Glomerular visceral epithelial cell (primary cell): ENCODE measurements at regions not wholly inside any gene's neighbourhood (a gene's known extent, or its start where the extent isn't known, plus 50 kb on each side); places are given as distances from the start of the nearest gene placed in this dataset.
"Not testable (repeated sequence)": the region's sequence is repeated elsewhere in the genome, so short reads cannot be mapped to it uniquely, and the experiment has no call there.

ENCODE experiments used
- DNase-seq: peaks from one replicate; pipeline ENCODE4 v3.0.0-alpha.2; 2016; ENCODE audit errors: extremely low spot score

DNA sequence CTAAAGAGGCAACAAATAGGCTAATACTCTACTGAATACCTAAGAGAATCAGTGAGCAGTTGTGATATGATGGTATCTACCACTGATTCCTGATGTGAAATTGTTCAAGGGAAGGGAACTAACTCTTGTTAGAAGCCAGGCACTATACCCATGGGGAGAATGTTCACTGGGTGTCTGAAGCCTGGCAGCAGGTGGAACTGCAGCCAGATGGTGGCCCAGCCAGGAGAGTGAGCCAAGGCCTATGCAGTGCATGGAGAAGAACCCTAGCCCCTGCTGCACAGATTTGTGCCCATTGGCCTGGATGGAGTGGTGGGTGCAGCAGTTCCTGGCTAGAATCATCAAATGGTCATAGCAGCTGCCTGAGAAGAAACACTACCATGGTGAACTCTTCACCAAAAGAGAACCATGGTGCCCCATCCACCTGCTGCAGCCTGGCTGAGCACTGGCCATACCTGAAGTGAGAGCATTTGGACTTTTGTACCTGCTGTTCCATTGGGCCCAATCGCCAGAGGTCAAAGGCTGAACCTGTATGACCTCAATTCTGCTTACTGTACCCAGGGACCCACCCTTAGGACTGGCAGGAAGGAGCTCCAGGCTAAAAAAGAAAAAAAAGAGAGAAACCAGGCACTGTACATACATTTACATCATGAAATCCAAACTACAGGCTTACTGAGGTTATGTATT is 118.8 kb upstream of the IVNS1ABP start:
- no peak for DNase-seq

GRCh38 chr1:185434721-185435120 is 117.7 kb upstream of the IVNS1ABP start:
- no peak for DNase-seq

DNA sequence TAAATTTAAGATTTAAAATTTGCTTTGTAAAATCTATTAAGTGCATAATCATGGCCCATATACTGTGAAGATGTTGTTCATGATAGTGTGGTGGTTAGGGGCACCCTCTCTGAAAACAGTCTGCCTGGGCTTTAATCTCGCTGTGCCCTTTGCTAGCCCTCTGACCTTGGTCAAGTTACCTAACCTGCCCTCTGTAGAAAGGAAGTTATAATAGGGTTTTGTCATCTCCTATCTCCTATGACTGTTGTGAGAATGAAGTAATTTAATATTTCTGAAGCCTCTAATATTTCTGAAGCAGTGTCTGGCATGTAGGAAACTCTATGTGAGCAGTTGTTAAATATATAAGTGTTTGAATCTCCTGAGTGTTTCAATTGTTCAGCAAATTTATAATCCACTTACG is 116.6 kb upstream of the IVNS1ABP start:
- DNase-seq, result no peak

GRCh38 chr1:185432948-185433347 is 115.9 kb upstream of the IVNS1ABP start:
- DNase-seq, result no peak

DNA sequence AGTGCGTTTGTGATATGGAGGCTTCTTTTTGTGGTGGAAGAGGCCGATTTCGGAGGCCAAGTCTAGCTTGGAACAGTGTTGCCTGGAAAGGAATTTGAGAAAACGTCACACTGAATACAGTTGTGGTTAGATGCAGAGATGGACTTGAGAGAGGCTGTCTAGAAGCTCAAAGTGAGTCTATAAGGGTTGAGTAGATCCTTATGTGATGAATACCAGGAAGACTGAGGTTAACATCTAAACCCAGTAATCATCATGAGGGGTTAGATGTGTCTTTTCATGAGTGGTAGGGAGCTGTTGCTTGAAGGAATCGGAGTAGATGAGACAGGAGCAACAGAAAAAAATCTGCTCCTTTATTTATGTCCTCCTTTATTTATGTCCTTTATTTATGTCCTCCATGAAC is 114.6 kb upstream of the IVNS1ABP start:
- DNase-seq, result no peak

GRCh38 chr1:185429668-185430067 is 112.6 kb upstream of the IVNS1ABP start:
- DNase-seq, result not testable (repeated sequence)

- no peak for DNase-seq
These were observed 110.7 kb upstream of the IVNS1ABP start for GRCh38 chr1:185427776-185428175.

- no peak for DNase-seq
These were observed 110.2 kb upstream of the IVNS1ABP start for GRCh38 chr1:185427264-185427663.

GRCh38 chr1:185426848-185427247 is 109.8 kb upstream of the IVNS1ABP start:
- DNase-seq, result no peak

DNA sequence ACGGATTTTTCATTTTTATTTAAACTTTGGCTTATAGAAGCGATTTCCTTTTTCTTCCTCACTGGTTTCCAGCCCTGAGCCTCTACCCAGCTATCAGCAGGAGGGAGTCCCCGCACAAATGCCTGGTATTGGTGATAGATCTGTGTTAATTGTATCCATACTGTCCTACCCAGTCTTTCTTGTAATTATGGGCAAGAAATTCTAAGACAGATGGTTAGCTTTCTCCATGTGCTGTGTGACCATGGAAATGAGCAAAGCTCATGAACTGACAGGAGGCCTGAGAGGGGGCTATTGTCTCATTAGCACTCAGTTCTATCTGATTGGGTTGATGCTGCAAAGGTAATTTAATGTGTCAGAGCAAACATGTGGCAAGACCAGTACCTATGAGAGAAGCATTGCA is 108.1 kb upstream of the IVNS1ABP start:
- DNase-seq, result no peak

DNA sequence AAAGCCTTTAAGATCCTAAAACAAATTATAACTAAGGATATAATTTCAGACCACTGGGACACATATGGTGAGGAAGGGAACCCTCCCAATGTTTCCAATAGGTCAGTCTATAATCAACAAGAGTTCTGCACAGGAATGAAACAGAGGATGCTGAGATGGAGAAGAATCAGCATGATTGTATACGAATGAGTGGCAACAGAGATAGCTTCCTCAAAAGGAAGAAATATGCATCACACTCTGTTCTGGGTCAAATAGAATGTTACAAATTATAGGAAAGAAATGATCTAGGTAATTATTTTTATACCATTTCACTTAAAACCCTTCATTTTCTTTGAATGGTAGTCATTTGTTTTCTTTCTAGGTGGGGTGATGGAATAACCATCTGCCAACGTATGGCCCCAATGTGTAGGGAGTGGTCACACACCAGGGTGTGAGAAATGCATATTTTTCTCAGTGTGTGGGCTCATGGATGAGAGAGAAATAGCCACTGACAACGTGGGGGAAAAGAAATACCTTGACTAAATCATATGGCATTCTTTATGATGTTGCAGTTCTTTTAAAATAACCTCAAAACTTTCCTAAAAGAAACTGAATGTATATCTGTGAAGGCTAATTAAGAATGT is 104.6 kb upstream of the IVNS1ABP start:
- DNase-seq, result no peak

GRCh38 chr1:185420588-185421081 is 103.6 kb upstream of the IVNS1ABP start:
- no peak for DNase-seq

GRCh38 chr1:185419718-185420117 is 102.7 kb upstream of the IVNS1ABP start:
- DNase-seq, result peak; percentile 25

DNA sequence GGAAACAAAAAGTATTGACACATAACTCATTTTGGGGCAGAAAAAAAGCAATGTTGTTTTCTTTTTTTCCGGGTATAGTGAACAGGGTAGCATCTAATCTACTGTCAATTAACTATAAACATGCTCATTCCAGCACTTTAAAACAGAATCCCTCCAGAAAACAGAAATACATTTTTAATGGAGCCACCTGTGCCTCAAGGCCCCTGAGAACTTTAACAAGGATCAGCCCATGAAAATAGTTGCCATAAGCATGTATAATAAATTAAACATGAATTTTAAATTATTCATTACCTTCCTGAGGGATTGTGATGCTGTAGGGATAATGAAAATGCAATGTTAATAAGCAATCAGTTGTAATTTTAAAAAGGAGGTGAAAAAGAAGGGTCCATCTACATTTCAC is 101.4 kb upstream of the IVNS1ABP start:
- no peak for DNase-seq

- no peak for DNase-seq
These were observed 95.5 kb upstream of the IVNS1ABP start for GRCh38 chr1:185412385-185413087.

DNA sequence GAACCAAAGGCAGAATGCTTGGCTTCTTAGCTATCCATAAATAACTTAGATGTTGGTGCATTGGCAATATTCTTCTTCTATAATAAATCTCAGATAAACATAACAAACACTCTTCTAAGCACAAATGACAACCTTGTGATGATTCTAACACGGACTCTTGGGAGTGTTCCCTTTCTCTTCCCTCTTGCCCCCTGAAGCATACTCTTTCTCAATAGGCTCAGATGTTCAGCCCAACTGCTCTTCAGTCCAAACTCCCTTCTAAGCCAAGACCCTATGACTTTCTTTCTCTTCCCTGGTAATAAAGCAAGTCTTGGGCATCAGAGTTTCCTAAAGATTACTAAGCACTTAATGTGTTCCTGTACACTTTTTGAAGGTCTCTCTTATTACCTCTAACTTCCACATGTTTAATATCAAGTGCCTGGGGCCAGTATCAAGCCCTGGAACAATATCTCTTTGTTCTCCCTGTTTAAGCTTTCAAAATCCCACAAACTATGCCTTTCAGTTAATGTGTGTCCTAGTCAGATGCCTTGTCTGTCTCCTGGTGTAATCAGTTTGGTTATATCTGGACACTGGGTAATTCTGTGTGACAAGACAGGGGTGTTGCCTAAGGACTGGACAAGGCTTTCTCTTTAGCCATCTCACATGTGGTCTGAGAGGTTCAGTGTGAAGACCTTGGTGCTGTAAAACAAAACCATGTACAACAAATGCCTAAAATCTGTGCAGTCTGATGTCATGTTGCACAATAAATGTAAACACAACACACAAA is 92.9 kb upstream of the IVNS1ABP start:
- no peak for DNase-seq

- DNase-seq, result no peak
These were observed 92.3 kb upstream of the IVNS1ABP start for GRCh38 chr1:185409345-185409744.

GRCh38 chr1:185408700-185409270 is 91.7 kb upstream of the IVNS1ABP start:
- DNase-seq, result no peak

DNA sequence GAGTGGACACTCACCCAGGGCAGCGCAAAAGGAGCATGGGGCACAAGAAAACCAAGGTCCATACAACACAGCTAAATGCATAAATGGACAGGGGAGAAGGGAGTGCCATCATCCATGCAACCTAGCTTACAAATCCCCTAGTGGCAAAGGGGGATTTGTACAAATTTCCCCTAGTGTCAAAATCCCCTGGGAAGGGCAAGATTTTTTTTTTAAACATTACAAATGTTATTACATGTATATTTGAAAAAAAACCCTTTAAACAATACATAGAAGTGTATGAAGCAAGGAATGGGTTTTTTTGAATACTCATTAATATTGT is 89.6 kb upstream of the IVNS1ABP start:
- no peak for DNase-seq

DNA sequence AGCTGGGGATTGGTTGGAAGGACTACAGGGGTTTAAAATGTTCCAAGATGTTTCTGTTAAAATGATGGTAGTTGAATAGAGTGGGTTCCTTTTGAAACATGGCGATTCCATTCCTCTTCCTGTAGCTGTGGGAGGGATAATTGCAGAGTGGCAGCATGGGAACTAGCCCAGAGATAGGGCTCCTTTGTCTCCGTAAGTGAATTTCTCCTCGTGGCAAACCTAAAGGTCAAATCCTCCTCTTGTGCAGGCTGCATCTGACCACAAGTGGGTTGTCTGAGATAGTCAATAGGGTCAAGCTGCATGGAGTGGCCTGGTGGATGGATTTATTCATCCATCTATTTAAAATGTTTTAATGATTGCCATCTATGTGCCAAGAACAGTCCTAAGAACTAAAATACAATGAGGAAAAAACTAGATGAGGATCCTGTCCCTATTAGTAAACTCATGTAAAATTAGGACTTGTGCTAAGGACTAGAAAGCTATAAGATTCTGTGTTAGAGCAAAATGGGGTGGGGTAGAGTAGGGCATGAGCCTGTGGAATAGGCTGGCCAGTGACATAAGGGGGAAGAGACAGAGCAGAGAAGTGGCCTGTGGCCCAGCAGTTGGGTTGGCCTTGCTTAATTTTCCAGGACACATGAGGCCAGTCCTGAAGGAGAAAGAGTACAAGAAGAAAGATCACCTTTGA is 89.1 kb upstream of the IVNS1ABP start:
- DNase-seq, result no peak

DNA sequence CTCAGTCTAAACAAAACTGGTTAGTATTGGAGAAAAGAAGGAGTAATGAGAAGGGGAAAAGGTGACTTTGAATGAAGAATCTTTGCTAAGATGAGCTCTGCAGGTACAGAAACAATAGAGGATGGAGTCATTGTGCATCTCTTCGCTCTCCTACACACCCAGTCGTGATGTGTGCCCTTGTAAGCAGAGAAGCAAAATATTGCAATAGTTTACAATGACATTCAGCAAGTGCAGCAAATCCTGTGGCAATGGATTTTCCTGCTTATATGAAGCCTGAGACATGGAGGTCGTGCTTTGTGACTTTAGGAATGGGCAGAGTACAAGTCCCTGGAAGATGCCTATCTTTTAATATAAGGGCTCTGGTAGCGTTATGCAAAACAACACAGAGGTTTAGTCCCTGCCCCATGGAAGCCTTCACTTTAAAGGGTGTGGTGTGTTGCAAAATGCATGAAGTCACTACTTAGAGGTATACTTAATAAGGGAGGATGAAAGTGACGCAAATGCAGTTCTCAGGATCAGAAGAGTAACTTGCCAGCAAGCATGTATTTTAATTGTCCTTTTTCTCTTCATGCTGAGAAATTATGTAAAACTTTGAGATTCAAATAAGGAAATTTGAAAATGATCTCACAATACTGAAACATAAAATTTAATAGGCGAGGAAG is 88.0 kb upstream of the IVNS1ABP start:
- no peak for DNase-seq
